SW 1271 (cell line): ENCODE measurements at regions not wholly inside any gene's neighbourhood (a gene's known extent, or its start where the extent isn't known, plus 50 kb on each side); places are given as distances from the start of the nearest gene placed in this dataset.

Experiments
- DNase-seq, 2 experiments: peaks; one replicate each; lab custom pipeline; 2025; lab: John Stamatoyannopoulos, UW

DNA sequence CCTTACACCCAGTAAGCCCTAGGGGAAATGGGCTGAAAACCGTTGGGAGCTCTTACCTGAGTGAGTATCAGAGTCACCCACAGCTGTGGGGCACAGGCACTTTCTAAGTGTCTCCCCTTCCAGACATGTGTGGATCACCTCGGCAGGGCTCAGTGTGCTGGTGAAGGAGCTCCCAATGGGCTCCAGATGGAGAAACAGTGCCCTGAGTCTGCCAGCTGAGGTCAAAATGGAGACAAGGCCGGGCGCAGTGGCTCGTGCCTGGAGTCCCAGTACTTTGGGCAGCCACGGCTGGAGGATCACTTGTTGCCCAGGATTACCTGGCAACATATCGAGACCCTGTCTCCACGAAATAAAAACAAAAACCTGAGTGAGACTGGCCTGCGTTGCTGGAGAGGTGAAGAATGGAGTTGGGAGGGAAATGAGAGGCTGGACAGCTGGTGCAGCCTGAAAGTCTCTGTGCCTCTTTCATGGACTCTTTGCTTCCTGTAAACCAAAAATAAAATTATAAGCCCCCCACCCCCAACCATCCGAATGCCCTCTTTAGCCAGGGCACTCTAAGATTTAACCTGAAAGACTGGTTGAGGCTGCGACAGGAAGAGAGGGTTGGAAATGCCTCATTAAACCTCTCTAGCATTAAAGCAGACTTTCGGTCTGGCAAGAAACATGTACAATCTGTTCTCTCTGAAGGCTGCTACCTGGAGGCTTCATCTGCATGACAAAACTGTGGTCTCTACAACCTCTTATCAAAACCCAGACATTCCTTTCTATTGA is 111.8 kb downstream of the SNX19 start:
- no peak for DNase-seq

DNA sequence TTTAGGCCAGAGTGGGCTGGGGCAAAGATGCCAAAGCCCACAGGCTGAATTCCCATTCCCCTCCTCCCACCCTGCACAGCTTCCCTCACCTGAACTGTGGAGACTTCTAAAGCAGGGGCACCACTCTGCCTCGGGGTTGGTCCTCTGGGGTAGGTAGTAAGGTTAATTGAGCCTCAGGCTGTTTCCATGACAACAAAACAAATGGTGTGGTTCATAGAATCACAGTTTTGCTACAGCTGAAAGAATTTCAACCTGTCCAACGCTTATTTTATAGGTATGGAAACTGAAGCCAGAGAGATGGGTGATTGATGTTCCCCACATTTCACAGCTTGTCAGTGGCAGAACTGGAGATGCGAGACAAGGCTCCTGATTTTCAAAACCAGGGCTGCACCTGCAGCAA is 109.5 kb downstream of the SNX19 start:
- DNase-seq = no peak

DNA sequence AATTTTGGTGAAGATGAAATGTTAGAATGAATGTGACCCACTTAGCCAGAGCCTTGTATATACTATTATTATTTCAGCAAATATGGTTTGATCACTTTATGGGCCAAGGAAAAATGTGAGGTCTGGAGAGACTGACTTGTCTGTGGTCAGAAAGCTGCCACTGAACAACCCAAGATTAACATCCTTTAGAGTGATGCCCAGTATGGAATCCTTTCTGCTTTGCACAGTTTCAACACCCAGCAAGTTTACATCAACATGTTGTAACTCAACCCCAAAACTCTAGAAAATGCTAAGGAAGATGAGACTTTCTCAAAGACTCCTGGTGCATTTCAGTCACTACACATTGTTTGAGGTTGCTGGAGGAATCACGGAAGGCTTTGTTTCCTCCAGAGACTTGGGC is 107.7 kb downstream of the SNX19 start:
- DNase-seq = no peak

DNA sequence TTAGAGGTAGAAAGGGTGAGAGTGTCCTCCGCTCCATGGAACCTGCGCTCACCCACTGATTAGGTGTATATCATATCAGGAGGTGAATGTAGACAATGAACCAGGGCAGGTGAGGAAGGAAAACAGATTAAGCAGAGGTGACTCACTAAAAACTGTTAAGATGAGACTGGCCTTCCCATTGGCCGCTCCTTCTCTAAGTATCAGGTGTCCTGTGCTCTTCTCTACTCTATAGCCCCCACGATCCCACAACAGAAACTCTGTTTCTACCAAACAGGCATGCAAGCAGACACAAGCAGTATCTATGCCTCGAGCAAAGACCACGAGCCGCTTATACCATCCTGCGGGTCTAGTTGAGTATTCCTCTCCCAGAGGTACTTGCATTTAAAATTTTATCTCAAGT is 103.1 kb downstream of the SNX19 start:
- DNase-seq = no peak

DNA sequence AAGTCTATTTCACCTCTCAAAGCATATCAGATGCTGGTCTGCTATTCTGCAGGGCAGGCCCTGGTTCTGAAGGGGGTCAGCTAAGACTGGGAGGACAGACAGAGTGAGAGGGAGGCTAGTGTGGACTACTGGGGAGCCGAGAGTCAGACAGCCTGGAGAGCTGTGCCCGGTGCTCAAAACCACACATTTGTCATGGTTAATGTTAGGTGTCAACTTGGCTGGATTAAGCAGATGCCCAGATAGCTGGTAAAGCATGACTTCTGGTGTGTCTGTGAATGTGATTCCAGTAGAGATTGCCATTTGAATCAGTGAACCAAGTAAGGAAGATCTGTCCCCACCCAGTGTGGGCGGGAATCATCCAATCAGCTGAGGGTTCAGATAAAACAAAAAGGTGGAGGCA is 102.6 kb downstream of the SNX19 start:
- DNase-seq = no peak

DNA sequence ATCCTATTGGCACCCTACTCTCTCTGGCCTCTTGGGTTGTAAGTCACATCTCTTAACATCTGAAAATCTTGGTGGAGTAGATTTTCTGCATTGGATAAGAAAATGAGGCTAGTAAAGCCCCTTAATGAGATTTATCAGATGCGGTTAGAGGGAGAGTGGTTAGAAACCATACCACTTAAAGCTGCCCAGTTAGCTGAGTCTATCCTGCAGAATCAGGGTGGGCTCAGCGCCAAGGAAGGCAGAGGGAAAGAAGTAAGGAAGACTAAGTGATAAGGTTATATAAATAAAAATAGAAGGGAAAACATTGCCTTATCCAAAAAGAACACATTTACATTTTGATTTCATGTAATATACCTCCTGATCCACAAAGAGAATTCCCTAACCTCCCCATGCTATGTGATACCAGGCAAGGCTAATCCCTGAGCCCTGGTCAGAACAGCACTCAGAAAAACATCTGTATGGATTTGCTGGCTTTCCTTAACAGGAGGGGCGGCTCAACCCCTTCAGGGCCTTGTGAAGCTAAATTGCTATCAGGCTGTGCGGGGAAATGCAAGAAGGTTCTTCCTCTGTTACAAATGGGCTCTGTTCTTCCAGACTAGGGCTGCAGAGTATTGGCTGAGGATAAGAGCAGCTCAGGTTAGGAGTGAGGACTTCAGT is 101.7 kb downstream of the SNX19 start:
- no peak for DNase-seq

DNA sequence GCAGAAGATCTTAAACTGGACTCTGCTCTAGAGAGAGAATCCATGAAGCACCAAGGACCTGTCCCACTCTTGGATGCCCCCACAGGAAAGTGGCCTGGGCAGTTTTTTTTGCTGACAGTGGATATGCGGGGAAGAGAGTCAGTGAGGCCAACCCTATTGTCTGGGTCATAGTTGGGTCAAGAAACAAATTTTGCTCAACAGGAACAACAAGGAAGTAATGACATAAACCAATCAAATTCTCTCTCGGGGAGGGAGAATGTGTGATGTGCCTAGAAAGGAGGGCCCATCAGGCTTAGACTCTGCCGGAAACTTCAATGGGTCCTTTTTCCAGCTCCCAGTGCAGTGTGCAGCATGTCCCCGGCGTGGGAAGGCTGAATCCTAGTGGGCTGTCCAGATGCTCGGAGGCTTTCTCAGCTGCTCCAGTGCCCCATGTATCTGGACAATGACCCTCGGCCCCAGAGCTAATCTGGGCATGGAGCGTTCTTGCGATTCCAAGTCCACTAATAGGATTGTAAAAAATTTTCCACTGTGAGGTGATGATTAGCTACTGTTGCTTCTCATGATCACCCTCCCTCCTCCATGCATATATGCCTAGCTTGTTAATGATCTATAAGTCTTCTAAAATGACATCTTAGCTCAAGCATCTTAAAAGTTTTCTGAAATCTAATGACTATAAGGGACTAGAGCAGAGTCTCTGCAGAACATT is 101.0 kb downstream of the SNX19 start:
- no peak for DNase-seq

DNA sequence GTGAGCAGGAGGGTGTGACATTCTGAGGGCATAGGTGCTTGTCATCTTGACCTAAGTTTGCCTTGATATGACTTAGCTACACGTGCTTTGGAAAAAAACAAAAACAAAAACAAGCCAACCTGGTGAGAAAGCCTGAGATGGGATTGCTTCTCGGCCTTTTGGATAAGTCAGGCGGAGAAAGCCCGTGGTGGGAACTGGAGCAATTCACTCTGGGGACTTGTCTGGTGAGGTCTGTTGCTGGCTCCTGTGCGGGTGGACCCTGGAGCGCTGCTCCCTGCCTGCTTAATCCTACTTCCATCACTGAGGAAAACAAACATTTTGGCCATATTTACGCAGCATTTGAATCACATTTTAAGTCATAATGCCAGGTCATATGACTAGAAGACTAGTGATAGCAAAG is 100.3 kb downstream of the SNX19 start:
- no peak for DNase-seq

DNA sequence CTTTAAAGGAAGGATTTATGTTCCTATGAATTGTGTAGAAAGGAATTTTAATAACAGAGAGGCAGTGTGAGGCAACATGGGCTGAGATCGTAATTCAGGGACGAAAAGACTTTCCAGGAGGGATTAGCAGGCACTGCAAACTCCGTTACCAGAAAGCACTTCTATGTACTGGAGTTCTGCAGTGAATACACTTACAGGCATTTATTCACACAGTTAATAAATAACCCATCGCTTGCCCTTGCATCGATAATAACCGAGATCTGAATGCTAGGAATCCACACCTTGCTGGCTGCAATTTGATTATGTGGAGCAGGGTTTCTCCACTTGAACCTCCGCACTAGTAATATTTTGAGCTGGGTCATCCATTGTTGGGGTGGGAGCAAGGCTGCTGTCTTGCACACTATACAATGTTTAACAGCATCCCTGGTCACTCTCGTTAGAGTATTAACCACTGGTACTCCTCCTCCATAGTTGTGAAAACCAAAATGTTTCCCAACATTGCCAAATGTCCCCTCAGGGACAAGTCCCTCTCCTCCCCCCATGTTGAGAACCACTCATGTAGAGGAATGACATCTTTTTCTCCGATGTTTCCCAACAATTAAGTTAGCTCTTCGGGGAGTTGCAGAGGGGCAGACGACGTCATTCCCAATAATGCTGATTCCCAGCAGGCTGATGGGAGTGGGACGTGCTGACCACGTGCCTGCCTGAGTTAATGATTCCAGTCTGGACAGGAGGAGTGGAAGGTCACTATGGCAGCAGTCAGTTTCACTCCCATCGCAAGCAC is 99.5 kb downstream of the SNX19 start:
- DNase-seq = no peak

DNA sequence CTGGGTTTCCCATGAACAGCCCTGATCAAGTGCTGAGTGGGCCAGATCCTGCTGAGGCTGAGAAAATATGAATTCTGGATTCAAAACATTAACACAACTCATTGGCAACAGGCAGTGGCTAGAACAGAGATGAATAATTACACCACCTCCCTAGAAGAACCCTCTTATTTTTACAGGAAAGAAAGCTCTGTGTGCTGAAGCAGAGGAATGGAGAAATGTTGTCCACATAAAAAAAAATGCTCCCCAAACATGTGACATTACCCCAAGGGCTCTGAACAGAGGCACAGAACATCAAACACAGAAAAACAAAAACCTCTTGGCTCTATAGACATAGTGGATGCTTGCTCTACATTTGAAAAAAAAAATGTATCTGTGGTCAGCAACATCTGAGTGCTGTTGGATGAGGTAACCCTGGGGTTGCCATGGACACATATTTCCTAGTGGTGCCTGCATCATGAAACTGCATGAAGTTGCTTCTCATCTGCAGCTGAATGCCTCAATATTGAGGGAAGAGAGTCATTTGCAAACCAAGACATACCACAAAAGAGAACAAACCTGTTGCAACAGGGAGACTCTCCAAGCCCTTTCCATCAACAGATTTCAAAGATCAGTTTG is 98.8 kb downstream of the SNX19 start:
- DNase-seq = no peak

DNA sequence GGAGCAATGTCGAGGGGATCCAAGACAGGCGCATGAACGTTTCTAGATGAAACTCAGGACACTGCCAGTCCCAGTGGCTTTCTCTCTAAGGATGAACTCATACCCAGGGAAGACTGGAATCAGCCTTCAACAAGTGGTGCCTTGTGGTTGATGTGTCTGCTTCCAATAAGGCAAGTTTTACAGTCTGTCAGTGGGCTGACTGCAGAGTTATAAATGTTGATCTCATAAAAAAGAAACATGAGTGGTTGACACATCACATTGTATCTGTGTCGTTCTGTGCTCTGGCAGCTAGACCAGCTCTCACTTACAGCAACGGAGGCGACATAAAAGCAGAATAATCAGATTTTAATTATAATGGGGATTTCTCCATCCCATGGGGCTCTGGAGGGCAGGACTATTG is 96.7 kb downstream of the SNX19 start:
- DNase-seq = no peak
